Left lung (tissue), 4 donors: ENCODE measurements at regions not wholly inside any gene's neighbourhood (a gene's known extent, or its start where the extent isn't known, plus 50 kb on each side); places are given as distances from the start of the nearest gene placed in this dataset.

Experiments
- ATAC-seq: fragments of 200-7000 bp; cut with Tn5 transposase; one replicate; pipeline ENCODE4 v1.9.1; 2020; ENCODE audit warnings: moderate library complexity
- DNase-seq, 4 donors: peaks; one replicate each; pipeline ENCODE4 v3.0.0-alpha.2; 2013 to 2020
- H3K27ac ChIP-seq, 2 donors: fragments of 200-600 bp; sonication (generic) in 1 of 2; one replicate each; pipeline versions ENCODE4 v1.5.0 to v1.8.0; 2020 to 2021
- H3K27me3 ChIP-seq, 2 donors: fragments of 200-600 bp; sonication (generic) in 1 of 2; one replicate each; pipeline versions ENCODE4 v1.5.0 to v1.8.0; 2020 to 2021
- H3K36me3 ChIP-seq, 2 donors: fragments of 200-600 bp; sonication (generic) in 1 of 2; one replicate each; pipeline versions ENCODE4 v1.5.0 to v1.8.0; 2020 to 2021
- H3K4me1 ChIP-seq, 2 donors: fragments of 200-600 bp; one replicate each; pipeline ENCODE4 v1.8.0; 2021
- H3K4me3 ChIP-seq, 2 donors: fragments of 200-600 bp; sonication (generic) in 1 of 2; one replicate each; pipeline versions ENCODE4 v1.5.0 to v1.8.0; 2020 to 2021; ENCODE audit warnings: mild to moderate bottlenecking in 1 of 2
- H3K9me3 ChIP-seq, 2 donors: fragments of 200-600 bp; sonication (generic) in 1 of 2; one replicate each; pipeline versions ENCODE4 v1.5.0 to v1.8.0; 2020 to 2021
- intact Hi-C, 2 donors: fragments of 100-400 bp; cut with DNase I; formaldehyde crosslinking; loops; one replicate each; pipeline versions ENCODE4 v1.11.2 to v1.14.2; 2022
- TF ChIP-seq, protein P1 (sequence below), 2 donors: fragments of 200-600 bp; sonication (generic) in 1 of 2; IDR thresholded peaks; one replicate each; pipeline versions ENCODE4 v1.5.0 to v1.8.0; 2021; ENCODE audit warnings: antibody characterized with exemption in 2 of 2
- donor health status: DM: no; HTN: yes; CAD: no.
- donor health status: DM: no; HTN: no; CAD: no.

DNA sequence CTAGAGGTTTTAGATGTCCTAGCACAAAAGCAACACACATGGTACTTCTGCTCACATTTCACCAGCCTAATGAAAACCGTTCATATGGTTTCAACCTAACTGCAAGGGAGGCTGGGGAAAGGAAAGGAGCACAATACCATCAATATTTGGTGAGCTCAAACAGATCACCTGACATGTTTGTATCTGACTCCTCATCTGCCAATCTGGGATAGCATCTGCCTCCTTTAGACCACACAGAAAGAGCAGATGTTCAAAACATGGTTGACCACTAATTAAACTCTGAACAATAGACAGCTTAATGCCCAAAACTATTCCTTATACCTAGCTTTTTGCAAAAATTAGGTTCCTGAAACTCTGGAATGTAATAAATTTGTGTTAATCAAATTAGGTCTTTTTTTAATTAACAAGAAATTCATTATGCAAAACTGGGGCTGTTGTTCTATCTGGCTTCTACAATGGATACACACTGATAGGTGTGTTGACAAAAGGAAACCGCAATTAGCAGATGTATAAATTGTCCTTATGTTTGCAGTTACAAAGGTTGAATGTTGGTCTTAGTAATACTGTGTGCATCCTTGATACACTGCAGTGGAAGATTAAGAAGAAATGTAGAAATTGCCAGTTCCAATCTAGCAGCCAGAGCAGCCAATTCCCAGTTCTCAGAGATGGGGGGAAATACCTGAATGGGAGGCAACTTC lies 89.3 kb downstream of the DUSP6 start:
- intact Hi-C loops, result no loop called here

DNA sequence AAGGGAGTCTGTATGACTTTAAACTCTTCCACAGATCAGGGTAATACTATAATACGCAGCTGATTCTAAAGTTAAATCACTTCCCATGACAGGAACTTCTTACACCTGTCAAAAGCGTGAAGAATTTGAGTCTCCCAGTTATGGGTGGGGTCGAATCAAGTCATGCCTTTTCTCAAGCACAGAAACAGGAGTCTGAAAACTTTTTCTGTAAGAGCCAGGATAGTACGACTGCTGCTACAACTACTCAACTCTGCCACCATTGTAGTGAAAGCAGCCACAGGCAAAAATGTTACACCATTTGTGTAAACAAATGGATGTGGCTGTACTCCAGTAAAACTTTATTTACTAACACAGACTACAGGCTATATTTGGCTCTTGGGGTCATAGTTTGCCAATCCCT lies 90.3 kb downstream of the DUSP6 start:
- Histone ChIP-seq H3K27me3 (no peaks in the 10 kb centered on the region), H3K4me1 (no peaks in the 10 kb centered on the region), H3K9me3 (peaks cover 0 to 6% of the 10 kb centered on the region in 2 donors), H3K36me3 (no peaks in the 10 kb centered on the region), H3K27ac (no peak overlapping the region), H3K4me3 (no peak overlapping the region)
- DNase-seq (no peak), ATAC-seq (no peak)
- TF ChIP-seq, protein P1, sequence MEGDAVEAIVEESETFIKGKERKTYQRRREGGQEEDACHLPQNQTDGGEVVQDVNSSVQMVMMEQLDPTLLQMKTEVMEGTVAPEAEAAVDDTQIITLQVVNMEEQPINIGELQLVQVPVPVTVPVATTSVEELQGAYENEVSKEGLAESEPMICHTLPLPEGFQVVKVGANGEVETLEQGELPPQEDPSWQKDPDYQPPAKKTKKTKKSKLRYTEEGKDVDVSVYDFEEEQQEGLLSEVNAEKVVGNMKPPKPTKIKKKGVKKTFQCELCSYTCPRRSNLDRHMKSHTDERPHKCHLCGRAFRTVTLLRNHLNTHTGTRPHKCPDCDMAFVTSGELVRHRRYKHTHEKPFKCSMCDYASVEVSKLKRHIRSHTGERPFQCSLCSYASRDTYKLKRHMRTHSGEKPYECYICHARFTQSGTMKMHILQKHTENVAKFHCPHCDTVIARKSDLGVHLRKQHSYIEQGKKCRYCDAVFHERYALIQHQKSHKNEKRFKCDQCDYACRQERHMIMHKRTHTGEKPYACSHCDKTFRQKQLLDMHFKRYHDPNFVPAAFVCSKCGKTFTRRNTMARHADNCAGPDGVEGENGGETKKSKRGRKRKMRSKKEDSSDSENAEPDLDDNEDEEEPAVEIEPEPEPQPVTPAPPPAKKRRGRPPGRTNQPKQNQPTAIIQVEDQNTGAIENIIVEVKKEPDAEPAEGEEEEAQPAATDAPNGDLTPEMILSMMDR (IDR thresholded peaks at IDR 0.05), result no peak
- intact Hi-C loops, result no loop called here

More for the DNA sequence above, 89.3 kb downstream of the DUSP6 start:
- Histone ChIP-seq H3K36me3 (no peaks in the 10 kb centered on the region), H3K27ac (no peak overlapping the region), H3K9me3 (peaks cover 0 to 5% of the 10 kb centered on the region in 2 donors), H3K27me3 (no peaks in the 10 kb centered on the region), H3K4me3 (no peak overlapping the region), H3K4me1 (no peaks in the 10 kb centered on the region)
- DNase-seq (no peak), ATAC-seq (no peak)
- TF ChIP-seq, protein P1 (IDR thresholded peaks at IDR 0.05), result no peak

DNA sequence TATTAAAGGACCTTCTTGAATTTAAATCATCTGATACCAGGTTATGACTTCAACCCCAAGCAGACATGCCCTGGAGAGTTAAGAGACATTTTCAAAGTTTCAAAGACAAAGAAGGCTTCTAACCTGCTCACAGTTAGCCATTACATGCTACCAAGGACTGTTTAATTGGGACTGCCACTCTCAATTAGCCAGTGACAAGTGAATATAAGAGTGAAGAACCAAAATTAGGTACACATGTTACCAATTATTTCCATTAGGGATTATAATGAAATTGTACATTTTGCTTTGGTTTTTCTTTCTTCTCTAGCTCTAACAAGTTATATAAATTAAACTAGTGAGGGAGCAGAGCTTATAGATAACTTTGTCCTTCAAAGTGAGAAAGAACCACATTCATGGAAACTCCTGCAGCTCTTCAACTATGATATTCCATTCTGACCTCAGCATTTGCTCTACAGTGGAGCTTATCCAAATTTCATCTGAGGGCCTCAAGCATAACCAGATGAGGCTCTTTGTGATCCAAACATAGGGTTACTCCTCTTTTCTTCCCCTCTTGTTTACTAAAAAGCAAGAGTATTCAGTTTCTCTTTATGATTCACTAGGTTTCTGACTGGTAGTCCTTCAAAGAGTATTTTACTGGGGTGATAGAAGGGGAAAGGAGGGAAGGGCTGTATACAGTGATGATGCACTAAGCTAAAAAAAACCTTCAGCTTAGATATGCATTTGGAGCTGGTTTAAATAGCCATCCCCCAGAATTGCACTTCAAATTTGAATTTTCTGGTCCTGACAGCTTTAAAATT lies 91.3 kb downstream of the DUSP6 start:
- DNase-seq (no peak), ATAC-seq (no peak)
- intact Hi-C loops, result no loop called here
- Histone ChIP-seq H3K27ac (no peak overlapping the region), H3K4me3 (no peak overlapping the region), H3K27me3 (no peaks in the 10 kb centered on the region), H3K36me3 (no peaks in the 10 kb centered on the region), H3K4me1 (no peaks in the 10 kb centered on the region), H3K9me3 (peaks cover 0 to 6% of the 10 kb centered on the region in 2 donors)
- TF ChIP-seq, protein P1 (IDR thresholded peaks at IDR 0.05), result no peak

DNA sequence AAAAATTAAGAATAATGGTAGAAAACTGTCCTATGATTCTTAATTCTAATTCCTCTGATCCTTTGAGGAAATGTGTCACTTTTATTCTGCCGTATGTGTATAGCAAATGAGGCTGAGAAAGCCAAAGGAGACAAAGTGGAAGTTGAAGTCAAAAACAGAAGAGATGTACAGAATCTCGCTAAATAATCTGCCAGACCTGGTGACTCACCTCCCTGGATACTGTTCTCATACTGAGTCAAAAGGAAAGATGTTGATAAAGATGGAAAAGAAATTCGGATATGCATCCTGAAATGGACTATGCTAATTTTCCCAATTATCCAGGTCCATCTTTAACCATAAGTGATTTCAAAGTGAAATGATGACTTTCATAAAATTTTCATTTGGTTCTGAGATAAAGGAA lies 92.5 kb downstream of the DUSP6 start:
- no peaks in the 10 kb centered on the region for H3K36me3 ChIP-seq
- no peaks in the 10 kb centered on the region for H3K27me3 ChIP-seq
- intact Hi-C loops, result no loop called here
- no peak overlapping the region for H3K4me3 ChIP-seq
- no peaks in the 10 kb centered on the region for H3K4me1 ChIP-seq
- DNase-seq (no peak), ATAC-seq (no peak)
- TF ChIP-seq, protein P1 (IDR thresholded peaks at IDR 0.05), result no peak
- H3K27ac ChIP-seq, result no peak overlapping the region
- peaks cover 0 to 6% of the 10 kb centered on the region in 2 donors for H3K9me3 ChIP-seq

DNA sequence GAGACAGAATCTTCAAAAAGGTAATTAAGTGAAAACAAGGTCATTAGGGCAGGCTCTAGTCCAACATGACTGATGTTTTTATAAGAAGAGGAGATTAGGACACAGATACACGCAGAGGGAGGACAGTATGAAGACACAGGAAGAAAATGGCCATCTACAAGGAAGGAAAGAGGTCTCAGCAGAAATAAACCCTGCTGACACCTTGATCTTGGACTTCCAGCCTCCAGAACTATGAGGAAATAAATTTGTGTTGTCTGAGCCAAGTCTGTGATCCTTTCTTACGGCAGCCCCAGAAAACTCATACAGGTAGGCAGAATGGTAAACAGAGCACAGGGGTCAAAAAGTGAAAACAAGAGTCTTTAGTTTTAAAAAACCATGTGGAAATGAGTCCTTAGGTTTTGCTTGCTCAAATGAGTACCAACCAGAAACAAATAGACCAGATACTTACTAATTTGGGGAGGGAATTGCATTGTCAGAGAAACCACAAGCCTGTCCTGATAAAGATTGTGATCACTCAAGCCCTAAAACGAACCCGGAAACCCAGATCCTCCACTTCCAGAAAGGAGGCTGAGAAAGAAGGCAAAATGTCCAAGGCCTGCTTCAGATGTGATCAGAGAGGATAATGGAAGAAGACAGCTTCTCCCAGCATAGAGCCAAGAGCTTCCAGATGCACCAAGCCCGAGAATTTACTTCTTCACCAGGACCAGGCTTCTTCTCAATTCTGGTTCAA lies 93.9 kb downstream of the DUSP6 start:
- Histone ChIP-seq H3K4me1 (no peaks in the 10 kb centered on the region), H3K4me3 (no peak overlapping the region), H3K27me3 (no peaks in the 10 kb centered on the region), H3K27ac (no peak overlapping the region), H3K9me3 (peaks cover 0 to 6% of the 10 kb centered on the region in 2 donors), H3K36me3 (no peaks in the 10 kb centered on the region)
- intact Hi-C loops, result no loop called here
- TF ChIP-seq, protein P1 (IDR thresholded peaks at IDR 0.05), result no peak
- no peak for DNase-seq
- no peak for ATAC-seq
